DMS153 (cell line): ENCODE measurements at regions not wholly inside any gene's neighbourhood (a gene's known extent, or its start where the extent isn't known, plus 50 kb on each side); places are given as distances from the start of the nearest gene placed in this dataset.
"Not testable (repeated sequence)": the region's sequence is repeated elsewhere in the genome, so short reads cannot be mapped to it uniquely, and the experiment has no call there.

Source experiments
- DNase-seq: peaks from one replicate; lab custom pipeline; 2025; lab: John Stamatoyannopoulos, UW

DNA sequence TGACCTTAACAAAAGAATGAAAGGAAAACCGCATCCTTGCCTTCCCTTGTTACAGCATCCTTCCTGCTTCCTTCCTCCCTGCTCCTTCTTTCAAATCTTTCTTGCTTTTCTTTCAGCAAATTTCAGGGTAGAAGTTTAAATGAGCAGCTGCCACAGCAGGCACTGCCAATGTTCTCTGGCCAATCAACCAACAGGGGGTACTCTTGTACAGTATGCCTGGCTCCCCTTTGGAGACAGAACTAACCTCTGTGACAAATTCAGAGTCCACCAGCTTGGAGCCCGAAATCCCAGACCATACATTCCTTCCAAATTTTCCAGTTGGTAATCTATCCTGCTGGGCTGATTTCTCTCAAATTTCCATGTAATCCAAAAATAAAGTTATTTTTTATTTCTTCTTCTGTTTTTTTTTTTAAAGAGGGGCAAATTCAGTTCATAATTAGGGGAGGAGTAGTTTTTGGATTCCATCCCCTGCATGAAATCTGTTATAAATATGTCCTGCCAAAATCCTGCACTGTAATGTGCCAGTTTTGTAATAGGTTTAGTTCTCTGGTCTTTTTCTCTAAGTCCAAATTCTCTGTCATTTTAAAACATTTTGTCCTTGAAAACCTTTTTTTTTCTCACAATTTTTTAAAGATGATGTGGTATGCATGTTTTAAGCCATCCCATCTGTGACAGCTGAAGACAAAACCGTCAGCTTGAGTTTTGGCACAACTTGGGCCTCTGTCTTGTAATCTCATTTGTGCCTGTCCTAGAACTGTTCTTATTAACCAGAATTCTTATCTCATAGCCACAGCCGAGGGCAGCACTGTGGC lies 610.0 kb upstream of the LMO3 start:
- no peak for DNase-seq

DNA sequence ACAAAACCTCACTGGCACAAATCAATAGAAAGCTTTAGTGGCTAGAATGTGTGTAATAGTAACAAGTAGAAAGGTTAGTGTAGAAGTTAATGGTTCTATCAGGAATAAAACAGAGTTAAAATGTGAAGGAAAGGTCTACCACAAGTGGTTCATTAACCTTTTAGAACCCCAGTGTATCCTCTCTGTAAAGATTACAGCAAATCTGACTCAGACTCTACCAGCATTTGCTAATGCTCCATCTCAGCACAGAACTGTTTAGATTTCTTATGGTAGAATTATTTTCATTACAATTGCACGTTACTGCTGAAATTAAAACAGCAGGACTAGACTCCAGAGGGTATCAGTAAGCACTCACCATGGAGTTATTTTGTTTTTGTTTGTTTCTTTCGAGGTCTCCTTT lies 609.0 kb upstream of the LMO3 start:
- DNase-seq: no peak

- no peak for DNase-seq
Measured at GRCh38 chr12:17206553-17206952, 600.6 kb upstream of the LMO3 start.

GRCh38 chr12:17204289-17205054 lies 598.5 kb upstream of the LMO3 start:
- no peak for DNase-seq

GRCh38 chr12:17203497-17203896 lies 597.5 kb upstream of the LMO3 start:
- no peak for DNase-seq

DNA sequence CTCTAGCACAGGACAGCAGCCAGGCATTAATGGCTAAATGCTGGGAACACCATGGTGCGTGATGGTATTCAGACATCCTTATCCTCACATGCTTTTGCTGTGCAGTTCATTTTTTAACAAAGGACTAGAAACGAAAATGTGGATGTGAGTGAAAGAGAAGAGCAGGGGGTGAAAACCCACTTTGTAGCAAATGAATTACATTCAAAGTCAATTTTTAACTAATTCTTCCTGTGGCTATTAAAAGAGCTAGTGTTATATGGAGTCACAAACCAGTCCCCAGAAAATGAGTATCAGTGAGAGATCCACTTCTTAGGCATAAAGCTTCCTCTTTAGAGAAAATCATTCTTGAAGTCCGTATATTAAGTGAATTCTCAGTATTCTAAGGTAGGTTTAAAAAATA lies 592.0 kb upstream of the LMO3 start:
- DNase-seq: no peak

DNA sequence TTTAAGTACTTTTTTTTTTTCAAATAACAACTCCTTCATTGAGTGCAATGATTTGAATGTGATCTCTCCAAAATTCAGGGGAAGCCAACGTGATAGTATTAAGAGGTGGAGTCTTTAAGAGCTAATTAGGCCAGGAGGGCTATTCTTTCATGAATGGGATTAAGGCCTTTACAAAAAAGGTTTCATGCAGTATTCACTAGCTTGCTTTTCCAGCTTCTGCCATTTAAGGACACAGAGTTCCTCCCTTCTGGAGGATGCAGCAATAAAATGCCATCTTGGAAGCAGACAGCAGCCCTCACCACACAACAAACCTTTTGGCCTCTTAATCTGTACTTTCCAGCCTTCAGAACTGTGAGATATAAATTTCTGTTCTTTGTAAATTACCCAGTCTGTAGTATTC lies 586.8 kb upstream of the LMO3 start:
- DNase-seq: no peak

DNA sequence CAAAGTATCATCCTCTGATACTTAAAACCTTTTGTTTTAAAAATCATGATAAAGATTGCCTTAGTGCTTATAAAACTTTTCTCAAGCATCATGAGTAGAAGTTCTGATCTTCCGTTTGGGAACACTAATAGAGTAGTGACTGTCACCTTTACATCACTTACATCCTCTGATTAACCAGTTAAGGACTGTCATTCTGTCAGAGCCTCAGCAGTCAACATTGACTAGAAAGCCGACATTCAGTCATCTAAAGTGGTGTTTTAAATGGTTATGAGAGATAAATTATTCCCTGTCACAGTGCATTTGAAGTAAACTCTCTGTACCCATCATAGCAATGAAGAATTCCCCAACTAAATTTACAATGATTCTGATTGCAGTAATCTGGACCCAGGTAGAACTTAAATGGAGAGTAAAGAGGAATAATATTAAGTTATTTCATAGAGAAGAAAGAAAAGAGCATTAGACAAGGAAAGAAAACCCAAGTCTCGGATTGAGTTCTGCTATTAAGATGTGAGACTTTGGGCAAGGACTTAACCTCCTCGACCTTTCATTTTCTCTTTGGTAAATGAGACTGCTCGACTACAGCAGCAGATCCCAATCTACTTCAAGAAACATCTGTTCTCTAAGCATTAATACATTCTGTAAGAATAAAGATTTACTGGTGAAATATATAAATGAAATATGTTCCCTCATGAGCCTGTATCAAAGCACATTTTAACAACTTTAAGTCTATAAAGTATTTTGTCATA lies 563.9 kb upstream of the LMO3 start:
- DNase-seq: no peak

DNA sequence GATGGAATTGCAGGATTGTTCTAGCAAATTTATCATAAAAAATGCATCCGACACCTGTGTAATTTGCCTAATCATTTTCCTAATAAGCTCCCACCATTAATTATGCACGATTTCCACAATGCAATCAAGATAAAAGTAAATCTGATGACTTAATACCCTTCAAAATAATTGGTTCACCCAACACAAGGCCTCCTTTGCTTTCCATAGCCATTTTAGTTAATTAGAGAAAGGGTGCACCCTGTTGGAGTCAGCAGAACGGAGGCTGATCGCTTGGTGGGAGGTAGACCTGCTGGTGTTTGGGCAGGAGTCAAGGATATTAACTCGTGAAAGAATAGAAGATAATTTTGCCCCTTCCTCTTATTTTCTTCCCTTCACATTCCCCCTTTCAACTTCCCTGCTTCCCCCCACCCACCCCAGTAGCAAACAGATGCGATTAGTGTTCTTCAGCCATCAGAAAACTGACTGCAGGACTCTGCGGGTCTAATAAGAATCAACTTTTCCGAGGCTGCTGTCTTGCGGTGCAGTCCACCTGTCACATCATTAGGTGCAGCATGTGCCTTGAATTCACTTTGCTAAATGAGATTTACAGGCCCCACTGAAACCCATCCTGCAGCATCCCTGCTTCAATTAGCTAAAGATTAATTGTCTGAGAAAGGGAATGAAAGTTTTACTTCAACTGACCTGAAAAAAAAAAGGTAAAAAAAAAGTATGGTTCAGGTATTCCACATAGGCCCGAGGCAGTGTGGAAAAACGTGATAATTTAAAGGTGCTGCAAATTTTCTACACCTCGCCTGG lies 553.7 kb upstream of the LMO3 start:
- no peak for DNase-seq

DNA sequence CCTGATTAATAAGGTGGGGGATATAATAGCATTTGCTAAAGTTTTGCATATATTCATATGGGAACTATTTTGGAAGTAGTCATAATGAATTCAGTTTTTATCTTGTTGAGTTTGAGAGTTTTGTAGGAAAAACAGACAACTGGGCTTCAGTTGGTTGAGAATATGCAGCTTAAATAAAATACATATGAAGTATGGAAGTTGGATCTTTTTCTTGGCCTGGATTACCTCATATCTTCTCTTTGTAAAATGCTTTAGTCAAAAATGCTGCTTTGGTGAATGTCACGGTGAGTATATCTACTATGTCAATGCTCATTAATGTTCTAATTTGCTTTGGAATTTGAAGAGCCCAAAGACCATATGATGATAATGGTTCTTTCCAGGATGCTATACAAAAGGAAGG lies 552.2 kb upstream of the LMO3 start:
- no peak for DNase-seq

DNA sequence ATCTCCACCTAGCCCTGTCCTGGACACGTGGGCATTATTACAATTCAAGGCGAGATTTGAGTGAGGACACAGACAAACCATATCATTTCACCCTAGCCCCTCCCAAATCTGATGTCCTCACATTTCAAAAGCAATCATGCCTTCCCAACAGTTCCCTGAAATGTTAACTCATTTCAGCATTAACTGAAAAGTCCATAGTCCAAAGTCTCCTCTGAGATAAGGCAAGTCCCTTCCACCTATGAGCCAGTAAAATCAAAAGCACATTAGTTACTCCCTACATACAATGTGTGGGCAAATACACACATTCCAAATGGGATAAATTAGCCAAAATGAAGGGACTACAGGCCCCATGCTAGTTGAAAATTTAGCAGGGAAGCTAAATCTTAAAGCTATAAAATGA lies 546.0 kb upstream of the LMO3 start:
- no peak for DNase-seq

DNA sequence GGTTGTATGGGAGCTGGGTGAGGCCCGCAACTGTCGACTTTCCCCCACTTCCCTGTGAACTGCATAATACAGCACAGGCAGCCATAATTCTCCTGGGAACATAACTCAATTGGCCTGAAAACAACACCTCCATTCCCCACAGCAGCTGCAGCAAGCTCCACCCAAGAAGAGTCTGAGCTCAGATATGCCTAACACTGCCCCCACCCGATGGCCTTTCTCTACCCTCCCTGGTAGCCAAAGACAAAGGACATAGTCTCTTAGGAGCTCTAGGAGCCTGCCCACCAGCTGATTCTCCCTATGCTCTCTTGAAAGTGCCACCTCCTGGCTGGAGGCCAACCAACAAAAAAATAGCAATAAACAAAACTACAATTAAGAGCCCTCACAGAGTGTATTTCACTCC lies 542.7 kb upstream of the LMO3 start:
- DNase-seq: peak; percentile 1

DNA sequence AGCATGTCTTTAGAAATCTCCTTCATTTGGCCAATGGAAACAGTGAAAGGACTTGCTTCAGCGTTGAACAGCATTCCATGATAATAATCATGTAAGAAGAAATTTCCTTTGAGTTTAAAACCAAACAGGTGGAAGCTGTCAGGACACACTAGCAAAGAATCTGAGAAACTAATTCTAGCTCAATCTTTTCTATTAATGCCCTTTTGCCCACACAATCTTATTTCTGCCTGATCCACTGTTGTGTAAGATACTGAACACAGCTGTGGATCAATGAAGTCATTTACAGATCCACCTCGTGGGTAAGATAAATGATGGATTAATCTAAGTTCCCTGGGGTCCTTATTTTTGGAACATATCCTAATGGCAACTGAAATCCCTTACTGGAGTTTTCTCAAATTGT lies 536.9 kb upstream of the LMO3 start:
- DNase-seq: no peak

DNA sequence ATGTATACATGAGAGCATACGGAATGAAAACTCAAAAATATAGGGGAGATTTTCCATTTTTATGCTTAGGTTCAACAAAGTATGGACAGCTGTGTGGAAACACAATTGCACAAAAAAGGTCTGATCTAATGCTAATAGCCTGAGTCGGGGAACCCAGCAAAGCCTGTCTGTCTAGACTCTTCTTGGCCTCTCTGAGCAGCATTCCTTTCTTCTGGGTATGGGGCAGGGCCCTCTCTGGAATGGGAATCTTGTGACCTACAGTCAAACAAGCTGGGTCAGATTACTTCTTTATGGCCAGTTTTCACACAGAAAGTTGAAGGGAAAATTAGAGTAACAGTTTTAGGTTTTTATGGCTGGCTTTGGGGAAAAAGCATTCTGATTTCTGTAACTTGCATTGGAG lies 534.0 kb upstream of the LMO3 start:
- DNase-seq: no peak

- DNase-seq: no peak
Measured at GRCh38 chr12:17137396-17137795, 531.4 kb upstream of the LMO3 start.

DNA sequence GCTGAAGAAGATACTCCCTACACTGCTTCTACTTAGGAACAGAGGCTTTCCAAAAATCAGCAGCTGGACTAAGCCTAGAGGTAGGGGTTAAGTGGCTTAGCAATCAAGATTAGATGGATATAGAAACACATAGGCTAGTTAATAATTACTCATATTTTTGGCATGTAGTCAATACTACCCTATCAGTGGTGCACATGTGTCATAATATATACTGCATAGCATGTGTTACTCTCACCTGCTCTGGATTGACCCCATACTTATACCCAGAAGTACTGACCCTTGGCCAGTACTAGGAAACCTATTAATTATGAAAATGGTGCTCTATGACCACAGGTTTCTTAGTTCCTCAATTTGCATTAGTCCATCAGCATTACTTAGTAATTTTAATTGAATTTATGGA lies 528.4 kb upstream of the LMO3 start:
- DNase-seq: no peak

DNA sequence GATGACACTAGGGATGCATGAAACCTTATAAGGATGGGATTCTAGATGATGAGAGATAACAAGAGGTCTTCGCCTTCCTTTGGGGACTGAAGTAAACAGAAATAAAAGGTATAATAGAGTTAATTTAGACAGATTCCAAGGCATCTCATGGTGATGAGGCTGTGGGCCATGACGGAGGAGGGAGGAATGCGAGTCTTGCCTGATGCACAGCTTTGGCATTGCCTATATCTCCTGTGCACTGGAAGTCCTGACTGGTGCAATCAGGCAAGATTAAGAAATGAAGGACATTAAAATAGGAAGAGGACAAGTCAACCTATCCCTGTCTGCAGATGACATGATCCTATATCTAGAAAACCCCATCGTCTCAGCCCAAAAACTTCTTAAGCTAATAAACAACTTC lies 526.4 kb upstream of the LMO3 start:
- DNase-seq: no peak

- DNase-seq: not testable (repeated sequence)
Measured at GRCh38 chr12:17116538-17116937, 510.6 kb upstream of the LMO3 start.

- no peak for DNase-seq
Measured at GRCh38 chr12:17110316-17110715, 504.4 kb upstream of the LMO3 start.

GRCh38 chr12:17108877-17109541 lies 503.0 kb upstream of the LMO3 start:
- no peak for DNase-seq

- no peak for DNase-seq
Measured at GRCh38 chr12:17104801-17105200, 498.8 kb upstream of the LMO3 start.

- no peak for DNase-seq
Measured at GRCh38 chr12:17097674-17098073, 491.7 kb upstream of the LMO3 start.
